22Rv1 (cell line): ENCODE measurements at regions not wholly inside any gene's neighbourhood (a gene's known extent, or its start where the extent isn't known, plus 50 kb on each side); places are given as distances from the start of the nearest gene placed in this dataset.

Source experiments
- H3K27ac ChIP-seq: fragments of 450-650 bp; 2 replicates; pipeline ENCODE4 v1.5.1; 2017
- ZFX ChIP-seq: fragments of 450-650 bp; IDR thresholded peaks from 2 replicates; pipeline ENCODE4 v1.6.1; 2017; ENCODE audit warnings: antibody characterized with exemption, borderline replicate concordance
- TF ChIP-seq, protein P1 (sequence below): fragments of 450-650 bp; IDR thresholded peaks from 2 replicates; pipeline ENCODE4 v1.5.1; 2017; ENCODE audit warnings: mild to moderate bottlenecking

GRCh38 chr5:115072266-115073064 lies 97.2 kb downstream of the TRIM36 start:
- TF ChIP-seq, protein P1, sequence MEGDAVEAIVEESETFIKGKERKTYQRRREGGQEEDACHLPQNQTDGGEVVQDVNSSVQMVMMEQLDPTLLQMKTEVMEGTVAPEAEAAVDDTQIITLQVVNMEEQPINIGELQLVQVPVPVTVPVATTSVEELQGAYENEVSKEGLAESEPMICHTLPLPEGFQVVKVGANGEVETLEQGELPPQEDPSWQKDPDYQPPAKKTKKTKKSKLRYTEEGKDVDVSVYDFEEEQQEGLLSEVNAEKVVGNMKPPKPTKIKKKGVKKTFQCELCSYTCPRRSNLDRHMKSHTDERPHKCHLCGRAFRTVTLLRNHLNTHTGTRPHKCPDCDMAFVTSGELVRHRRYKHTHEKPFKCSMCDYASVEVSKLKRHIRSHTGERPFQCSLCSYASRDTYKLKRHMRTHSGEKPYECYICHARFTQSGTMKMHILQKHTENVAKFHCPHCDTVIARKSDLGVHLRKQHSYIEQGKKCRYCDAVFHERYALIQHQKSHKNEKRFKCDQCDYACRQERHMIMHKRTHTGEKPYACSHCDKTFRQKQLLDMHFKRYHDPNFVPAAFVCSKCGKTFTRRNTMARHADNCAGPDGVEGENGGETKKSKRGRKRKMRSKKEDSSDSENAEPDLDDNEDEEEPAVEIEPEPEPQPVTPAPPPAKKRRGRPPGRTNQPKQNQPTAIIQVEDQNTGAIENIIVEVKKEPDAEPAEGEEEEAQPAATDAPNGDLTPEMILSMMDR: no peak
- TF ChIP-seq ZFX: no peak
- peak overlapping the region; percentile 12; the same call in 1 of the 2 replicates for H3K27ac ChIP-seq

- TF ChIP-seq, protein P1: no peak
- TF ChIP-seq ZFX: no peak
These were observed 99.0 kb downstream of the TRIM36 start for GRCh38 chr5:115070737-115071136.

DNA sequence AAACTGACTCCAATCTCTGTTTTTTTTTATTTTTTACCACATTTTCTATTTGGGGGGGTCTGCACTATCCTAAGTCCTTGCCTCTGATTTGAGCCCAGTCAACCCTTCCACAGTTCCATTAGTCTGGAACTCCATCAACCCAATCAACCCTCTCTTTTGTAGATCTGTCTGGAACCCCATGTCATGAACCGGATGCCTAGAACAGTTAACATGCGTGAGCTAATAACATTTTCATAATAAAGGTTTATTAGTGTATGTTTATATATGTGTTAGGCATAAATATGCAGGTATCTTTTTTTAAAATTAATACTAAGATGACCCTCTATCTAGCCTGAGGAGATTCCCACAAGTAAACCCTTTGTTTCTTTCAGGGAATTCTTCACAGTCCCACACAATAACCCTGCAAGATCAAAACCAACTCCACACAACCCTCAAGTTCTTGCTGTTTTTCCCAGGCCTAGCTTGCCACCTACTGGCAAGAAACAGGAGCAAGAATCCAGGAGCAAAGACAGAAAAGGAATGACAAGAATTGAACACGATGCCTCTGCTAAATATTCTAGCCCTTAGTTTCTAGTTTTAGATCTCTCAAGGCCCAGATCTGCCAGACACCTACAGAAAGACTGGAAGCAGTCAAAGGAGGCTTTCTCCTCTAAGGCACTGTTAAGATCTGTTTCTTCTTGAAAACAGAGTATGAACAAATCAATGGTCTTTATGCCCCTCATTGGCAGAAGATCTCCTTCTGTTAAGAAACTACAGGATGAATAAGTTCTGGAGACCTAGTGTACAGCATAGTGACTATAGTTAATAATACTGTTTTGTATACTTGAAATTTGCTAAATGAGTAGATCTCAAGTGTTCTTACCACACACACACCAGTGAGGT lies 100.4 kb downstream of the TRIM36 start:
- H3K27ac ChIP-seq: no peak overlapping the region
- TF ChIP-seq, protein P1: peak; percentile 86
- no peak for TF ChIP-seq ZFX

More at GRCh38 chr5:115070737-115071136, 99.0 kb downstream of the TRIM36 start:
- H3K27ac ChIP-seq: no peak overlapping the region

DNA sequence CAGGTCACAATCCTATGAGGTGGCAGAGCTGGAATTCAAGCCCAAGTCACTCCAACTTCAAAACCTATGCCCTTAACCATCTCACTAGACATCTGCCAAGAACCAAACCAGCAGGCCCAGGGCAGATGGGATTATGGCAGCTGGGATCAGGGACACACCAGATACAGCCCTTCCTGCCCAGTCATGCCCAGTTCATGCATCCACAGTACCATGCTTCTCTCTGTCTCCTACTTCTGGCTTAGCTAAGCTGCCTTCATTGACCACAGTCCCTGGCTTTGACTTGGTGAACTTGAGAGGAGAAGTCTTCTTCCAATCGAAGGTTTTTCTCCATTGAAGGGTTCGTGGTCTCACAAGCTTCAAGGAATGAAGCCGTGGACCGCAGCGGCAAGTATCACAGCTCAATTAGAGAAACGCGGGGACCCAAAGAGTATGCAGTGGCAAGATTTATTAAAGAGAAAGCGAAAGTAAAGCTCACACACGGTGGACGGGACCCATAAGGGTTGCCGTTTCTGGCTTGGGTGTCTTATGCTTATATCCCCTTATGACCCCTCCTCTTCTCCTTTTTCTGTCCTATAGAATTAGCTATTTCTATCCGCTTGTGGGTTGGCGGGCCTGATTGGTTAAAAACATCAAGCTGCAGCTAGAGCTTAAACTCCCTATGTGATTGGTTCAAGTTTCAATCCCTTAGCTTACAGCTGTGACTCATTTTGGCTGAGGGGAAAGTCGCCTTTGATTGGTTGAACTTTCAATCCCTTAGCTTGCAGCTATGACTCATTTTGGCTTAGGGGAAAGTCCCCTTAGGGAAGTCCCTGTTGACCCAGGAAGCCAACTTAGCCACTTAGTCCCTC lies 101.2 kb downstream of the TRIM36 start:
- no peak overlapping the region for H3K27ac ChIP-seq
- no peak for TF ChIP-seq ZFX
- TF ChIP-seq, protein P1: no peak

- TF ChIP-seq ZFX: no peak
- TF ChIP-seq, protein P1: no peak
- no peak overlapping the region for H3K27ac ChIP-seq
These were observed 105.3 kb downstream of the TRIM36 start for GRCh38 chr5:115064380-115064779.

GRCh38 chr5:115054387-115054951 lies 115.2 kb downstream of the TRIM36 start:
- no peak for TF ChIP-seq ZFX
- TF ChIP-seq, protein P1: no peak

More at GRCh38 chr5:115054387-115054951, 115.2 kb downstream of the TRIM36 start:
- peak overlapping the region; percentile 27 for H3K27ac ChIP-seq
